Right atrium auricular region (tissue), 2 donors: ENCODE measurements at regions not wholly inside any gene's neighbourhood (a gene's known extent, or its start where the extent isn't known, plus 50 kb on each side); places are given as distances from the start of the nearest gene placed in this dataset.
A peak's percentile ranks its signal among the peaks of the same experiment; 100 is the strongest.

Experiments
- DNase-seq: peaks from one replicate; pipeline ENCODE4 v3.0.0-alpha.2; 2019; ENCODE audit warnings: low spot score
- H3K27ac ChIP-seq, 2 donors: fragments of 200-600 bp; sonication (generic); 1 replicate in 1 of 2; 2 replicates in 1 of 2; pipeline ENCODE4 v1.5.1; 2016 to 2019
- H3K27me3 ChIP-seq, 2 donors: fragments of 200-600 bp; sonication (generic); one replicate each; pipeline versions ENCODE4 v1.5.1 to v1.6.0; 2017 to 2019
- H3K36me3 ChIP-seq: fragments of 200-600 bp; sonication (generic); one replicate; pipeline ENCODE4 v1.5.1; 2016
- H3K4me1 ChIP-seq, 2 donors: fragments of 200-600 bp; sonication (generic); one replicate each; pipeline versions ENCODE4 v1.5.1 to v1.6.0; 2017 to 2019
- H3K4me3 ChIP-seq, 2 donors: fragments of 200-600 bp; sonication (generic); 1 replicate in 1 of 2; 2 replicates in 1 of 2; pipeline ENCODE4 v1.5.1; 2017 to 2019; ENCODE audit warnings: mild to moderate bottlenecking in 1 of 2, moderate library complexity in 1 of 2
- H3K9me3 ChIP-seq, 2 donors: fragments of 200-600 bp; sonication (generic); one replicate each; pipeline ENCODE4 v1.5.1; 2019
- TF ChIP-seq, protein P1 (sequence below), 2 donors: fragments of 200-600 bp; sonication (generic); IDR thresholded peaks; one replicate each; pipeline ENCODE4 v1.5.1; 2019; ENCODE audit warnings: antibody characterized with exemption in 2 of 2

DNA sequence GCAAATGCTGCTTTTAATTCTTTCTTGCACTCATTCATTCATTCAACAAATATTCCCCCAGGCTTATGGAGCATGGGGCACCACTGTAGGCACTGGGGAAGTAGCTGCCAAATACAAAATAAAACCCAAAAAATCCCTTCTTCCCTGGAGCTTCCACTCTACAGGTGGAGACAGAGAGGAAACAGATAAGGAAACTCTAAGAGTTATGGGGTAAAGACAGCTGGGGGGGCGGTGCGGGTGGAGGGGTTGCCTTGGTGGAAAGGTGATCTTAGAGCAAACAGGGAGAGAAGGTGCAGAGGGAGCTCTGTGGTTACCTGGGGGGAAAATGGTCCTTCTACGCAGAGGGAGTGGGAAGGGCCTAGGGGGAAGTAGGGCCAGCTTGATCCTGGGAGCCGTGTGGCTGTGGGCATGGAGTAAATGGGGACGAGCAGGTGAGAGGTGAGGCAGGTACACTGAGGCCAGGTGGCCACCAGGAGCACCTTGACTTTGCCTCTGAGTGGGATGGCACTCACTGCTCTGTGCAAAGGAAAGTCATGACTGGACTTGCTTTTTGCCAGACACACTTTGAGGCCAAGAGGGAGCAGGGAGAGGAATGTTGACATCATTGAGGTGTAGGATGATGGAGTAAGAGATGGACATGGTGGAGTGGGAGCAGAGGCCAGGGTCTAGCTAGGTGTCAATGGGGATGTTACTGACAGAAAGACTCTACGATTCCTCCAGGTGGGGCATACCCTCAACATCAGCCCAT lies 152.0 kb downstream of the ETS2 start:
- TF ChIP-seq, protein P1, sequence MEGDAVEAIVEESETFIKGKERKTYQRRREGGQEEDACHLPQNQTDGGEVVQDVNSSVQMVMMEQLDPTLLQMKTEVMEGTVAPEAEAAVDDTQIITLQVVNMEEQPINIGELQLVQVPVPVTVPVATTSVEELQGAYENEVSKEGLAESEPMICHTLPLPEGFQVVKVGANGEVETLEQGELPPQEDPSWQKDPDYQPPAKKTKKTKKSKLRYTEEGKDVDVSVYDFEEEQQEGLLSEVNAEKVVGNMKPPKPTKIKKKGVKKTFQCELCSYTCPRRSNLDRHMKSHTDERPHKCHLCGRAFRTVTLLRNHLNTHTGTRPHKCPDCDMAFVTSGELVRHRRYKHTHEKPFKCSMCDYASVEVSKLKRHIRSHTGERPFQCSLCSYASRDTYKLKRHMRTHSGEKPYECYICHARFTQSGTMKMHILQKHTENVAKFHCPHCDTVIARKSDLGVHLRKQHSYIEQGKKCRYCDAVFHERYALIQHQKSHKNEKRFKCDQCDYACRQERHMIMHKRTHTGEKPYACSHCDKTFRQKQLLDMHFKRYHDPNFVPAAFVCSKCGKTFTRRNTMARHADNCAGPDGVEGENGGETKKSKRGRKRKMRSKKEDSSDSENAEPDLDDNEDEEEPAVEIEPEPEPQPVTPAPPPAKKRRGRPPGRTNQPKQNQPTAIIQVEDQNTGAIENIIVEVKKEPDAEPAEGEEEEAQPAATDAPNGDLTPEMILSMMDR (IDR thresholded peaks at IDR 0.05) = no peak
- H3K27ac ChIP-seq = peak overlapping the region in 1 of 2 donors; percentile 66
- peaks cover 0 to 40% of the 10 kb centered on the region in 2 donors for H3K4me1 ChIP-seq
- no peaks in the 10 kb centered on the region for H3K27me3 ChIP-seq
- H3K9me3 ChIP-seq = peaks cover 0 to 1% of the 10 kb centered on the region in 2 donors
- H3K4me3 ChIP-seq = no peak overlapping the region
- DNase-seq = no peak
- H3K36me3 ChIP-seq = no peaks in the 10 kb centered on the region

DNA sequence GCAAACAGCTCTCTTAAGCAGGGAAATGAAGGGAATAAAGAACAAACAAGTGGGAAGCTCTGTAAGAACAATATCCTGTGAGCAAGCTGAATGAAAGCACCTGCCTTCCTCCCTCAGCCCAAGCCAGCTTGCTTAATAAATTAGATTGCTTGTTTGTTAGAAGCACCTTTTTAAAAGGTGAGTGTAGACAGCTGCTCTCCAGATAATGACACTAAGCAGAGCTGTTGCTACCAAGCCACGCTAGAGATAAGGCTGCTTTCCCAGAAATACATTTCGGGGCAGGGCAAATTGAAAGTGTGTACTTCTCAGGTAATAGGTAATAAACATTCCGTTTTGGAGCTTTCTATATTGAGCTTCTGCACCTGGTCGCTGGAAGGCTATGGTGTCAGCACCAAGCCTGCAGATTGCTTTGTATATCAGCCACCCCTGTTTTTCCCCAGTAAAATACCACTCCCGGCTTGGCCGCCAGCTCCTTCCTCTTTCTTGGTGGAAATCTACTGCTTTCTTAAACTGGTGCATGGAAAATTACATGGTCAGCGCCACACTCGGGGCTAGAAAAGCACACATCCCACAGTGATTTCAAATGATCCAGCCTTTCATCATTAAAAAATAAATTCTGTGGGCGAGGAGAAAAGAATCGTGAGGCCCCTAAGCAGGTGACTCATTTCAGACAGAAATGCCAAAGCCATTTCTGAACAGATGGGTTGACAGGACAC lies 151.3 kb downstream of the ETS2 start:
- no peak overlapping the region for H3K4me3 ChIP-seq
- H3K4me1 ChIP-seq = peaks cover 0 to 40% of the 10 kb centered on the region in 2 donors
- TF ChIP-seq, protein P1 (IDR thresholded peaks at IDR 0.05) = no peak
- peak overlapping the region; percentile 66 to 79 for H3K27ac ChIP-seq
- no peak for DNase-seq
- H3K9me3 ChIP-seq = no peaks in the 10 kb centered on the region
- no peaks in the 10 kb centered on the region for H3K27me3 ChIP-seq
- H3K36me3 ChIP-seq = no peaks in the 10 kb centered on the region

DNA sequence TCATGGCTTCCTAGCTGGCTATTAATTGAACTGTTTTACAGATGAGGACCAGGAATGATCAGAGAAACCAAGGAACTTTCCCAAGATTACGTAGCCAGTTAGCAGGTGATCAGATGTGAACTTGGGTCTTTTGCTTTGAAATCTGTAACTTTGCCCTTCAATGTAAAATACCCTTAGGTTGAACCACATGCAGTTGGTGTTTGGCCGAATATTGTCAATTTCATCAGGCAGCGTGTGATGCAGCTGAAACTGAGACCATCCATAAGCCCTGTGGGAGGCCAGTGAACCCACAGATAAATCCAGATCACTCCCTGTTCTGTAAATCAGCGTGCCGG lies 150.8 kb downstream of the ETS2 start:
- Histone ChIP-seq H3K36me3 (no peaks in the 10 kb centered on the region), H3K27me3 (no peaks in the 10 kb centered on the region), H3K27ac (peak overlapping the region; percentile 66 to 79), H3K9me3 (no peaks in the 10 kb centered on the region), H3K4me3 (no peak overlapping the region), H3K4me1 (peaks cover 0 to 40% of the 10 kb centered on the region in 2 donors)
- TF ChIP-seq, protein P1 (IDR thresholded peaks at IDR 0.05) = no peak
- DNase-seq = no peak

DNA sequence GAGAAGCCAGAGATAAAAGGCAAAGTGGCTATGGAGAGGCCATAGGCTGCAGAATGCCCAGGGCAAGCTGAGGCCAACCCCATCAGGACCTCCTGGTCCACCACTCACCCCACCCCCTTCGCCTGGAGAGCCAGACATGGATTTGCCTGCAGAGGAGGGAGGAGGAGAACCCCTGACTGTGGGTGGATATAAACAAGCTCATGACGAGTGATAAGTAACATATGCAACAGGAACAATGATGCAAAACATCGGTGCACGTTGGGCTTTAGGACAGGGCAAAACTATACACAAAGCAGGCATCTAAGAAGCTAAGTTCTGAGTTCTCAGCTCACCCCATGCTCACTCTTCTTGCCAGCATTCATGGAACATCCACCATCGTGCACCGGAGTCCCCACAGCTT lies 150.3 kb downstream of the ETS2 start:
- no peak for DNase-seq
- H3K36me3 ChIP-seq = no peaks in the 10 kb centered on the region
- peaks cover 0 to 40% of the 10 kb centered on the region in 2 donors for H3K4me1 ChIP-seq
- H3K4me3 ChIP-seq = no peak overlapping the region
- TF ChIP-seq, protein P1 (IDR thresholded peaks at IDR 0.05) = no peak
- H3K27ac ChIP-seq = peak overlapping the region; percentile 66 to 79
- no peaks in the 10 kb centered on the region for H3K9me3 ChIP-seq
- H3K27me3 ChIP-seq = no peaks in the 10 kb centered on the region

DNA sequence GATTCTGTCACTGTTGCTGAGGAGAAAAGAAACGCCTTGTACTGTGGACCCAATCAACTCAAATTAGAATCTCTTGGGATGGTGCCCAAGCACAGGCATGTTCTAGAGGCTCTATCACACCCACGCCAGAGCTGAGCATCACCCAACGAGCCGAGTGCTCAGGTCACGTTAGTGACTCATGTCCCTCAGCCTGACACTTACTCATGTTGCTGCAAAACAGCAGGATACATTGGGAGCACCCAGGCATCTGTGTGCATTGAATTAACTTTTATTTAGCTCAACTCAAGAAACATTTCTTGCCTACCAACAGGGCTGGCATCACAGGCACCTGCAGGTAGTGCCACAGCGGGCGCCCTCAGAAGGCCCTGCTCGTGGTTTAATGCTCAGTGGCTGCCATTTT lies 149.8 kb downstream of the ETS2 start:
- no peaks in the 10 kb centered on the region for H3K9me3 ChIP-seq
- no peaks in the 10 kb centered on the region for H3K27me3 ChIP-seq
- peaks cover 0 to 40% of the 10 kb centered on the region in 2 donors for H3K4me1 ChIP-seq
- DNase-seq = no peak
- TF ChIP-seq, protein P1 (IDR thresholded peaks at IDR 0.05) = no peak
- no peaks in the 10 kb centered on the region for H3K36me3 ChIP-seq
- peak overlapping the region; percentile 66 to 79 for H3K27ac ChIP-seq
- no peak overlapping the region for H3K4me3 ChIP-seq
